ENCODE measurements at regions not wholly inside any gene's neighbourhood (a gene's known extent, or its start where the extent isn't known, plus 50 kb on each side); places are given as distances from the start of the nearest gene placed in this dataset.

DNA sequence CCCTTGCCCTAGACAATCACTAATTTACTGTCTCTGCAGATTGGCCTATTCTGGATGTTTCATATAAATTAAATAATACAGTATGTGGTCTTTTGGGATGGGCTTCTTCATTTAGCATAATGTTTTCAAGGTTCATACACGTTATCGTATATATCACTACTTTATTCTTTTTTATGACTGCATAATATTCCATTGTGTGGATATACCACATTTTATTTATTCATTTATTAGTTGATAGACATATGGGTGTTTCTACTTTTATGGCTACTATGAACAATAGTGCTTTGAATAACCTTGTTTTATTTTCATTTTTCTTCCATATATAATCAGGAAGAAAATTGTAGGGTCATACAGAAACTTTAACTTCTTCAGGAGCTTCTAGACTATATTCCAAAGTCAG is 108.5 kb upstream of the PAPPA start:
- TF ChIP-seq, protein P1, sequence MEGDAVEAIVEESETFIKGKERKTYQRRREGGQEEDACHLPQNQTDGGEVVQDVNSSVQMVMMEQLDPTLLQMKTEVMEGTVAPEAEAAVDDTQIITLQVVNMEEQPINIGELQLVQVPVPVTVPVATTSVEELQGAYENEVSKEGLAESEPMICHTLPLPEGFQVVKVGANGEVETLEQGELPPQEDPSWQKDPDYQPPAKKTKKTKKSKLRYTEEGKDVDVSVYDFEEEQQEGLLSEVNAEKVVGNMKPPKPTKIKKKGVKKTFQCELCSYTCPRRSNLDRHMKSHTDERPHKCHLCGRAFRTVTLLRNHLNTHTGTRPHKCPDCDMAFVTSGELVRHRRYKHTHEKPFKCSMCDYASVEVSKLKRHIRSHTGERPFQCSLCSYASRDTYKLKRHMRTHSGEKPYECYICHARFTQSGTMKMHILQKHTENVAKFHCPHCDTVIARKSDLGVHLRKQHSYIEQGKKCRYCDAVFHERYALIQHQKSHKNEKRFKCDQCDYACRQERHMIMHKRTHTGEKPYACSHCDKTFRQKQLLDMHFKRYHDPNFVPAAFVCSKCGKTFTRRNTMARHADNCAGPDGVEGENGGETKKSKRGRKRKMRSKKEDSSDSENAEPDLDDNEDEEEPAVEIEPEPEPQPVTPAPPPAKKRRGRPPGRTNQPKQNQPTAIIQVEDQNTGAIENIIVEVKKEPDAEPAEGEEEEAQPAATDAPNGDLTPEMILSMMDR (IDR thresholded peaks at IDR 0.05; ENCODE audit: low read depth, low read length): no peak
- DNase-seq (ENCODE audit: extremely low read depth, low read depth): no peak

DNA sequence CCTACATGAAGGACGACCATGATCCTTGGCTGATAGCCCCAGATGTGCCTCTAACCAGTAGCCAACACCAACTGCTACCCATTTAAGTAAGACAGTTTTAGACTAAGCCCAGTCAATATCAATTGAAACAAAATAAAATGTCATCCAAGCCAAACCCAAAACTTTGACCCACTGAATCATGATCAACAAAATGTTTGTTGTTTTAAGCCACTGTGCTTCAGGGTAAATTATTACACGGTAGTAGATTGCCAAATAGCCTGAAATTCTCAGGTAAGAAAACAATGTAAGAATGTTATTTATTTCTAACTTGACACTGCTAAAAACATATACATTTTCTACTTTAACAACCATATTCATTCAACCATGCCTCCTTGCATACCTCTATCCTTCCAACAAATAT is 105.5 kb upstream of the PAPPA start:
- TF ChIP-seq, protein P1 (IDR thresholded peaks at IDR 0.05; ENCODE audit: low read depth, low read length): no peak
- no peak for DNase-seq (ENCODE audit: extremely low read depth, low read depth)

DNA sequence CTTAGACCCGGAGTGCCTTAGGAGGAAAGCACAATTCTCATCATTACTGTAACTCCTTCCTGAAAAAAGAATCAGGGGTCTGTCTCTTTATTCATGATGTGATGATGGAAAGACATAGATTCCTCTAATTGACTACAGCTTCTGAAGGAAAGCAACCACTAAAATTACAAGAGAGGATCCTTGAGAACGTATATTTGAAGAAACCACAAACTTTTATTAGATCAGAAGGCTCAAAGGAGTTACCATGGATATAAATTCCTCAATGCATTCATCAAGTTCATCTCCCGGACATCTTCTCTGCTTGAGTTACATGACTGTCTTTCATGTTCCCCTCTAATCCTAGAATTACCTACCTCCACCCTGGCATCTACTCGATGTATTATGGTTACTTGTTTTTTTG is 104.1 kb upstream of the PAPPA start:
- TF ChIP-seq, protein P1 (IDR thresholded peaks at IDR 0.05; ENCODE audit: low read depth, low read length): no peak
- DNase-seq (ENCODE audit: extremely low read depth, low read depth): no peak

DNA sequence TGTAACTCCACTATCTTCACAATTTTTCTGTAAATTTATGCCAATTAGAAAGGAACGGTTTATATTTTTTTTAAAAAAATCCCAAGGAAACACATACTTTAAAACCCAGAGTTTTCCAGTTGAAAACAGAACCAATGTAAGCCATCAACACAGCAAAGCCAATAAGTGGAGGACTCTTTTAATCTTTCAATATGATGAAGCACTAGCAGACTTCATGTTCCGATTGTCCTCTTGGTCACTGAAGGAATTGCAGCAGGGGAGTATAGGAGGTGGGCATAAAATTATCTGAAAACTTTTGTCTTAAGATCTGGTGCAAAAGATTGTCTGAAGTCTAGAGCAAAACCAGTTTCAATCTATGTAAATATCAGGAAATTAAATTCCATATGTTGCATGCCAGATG is 102.1 kb upstream of the PAPPA start:
- no peak for DNase-seq (ENCODE audit: extremely low read depth, low read depth)
- TF ChIP-seq, protein P1 (IDR thresholded peaks at IDR 0.05; ENCODE audit: low read depth, low read length): no peak

DNA sequence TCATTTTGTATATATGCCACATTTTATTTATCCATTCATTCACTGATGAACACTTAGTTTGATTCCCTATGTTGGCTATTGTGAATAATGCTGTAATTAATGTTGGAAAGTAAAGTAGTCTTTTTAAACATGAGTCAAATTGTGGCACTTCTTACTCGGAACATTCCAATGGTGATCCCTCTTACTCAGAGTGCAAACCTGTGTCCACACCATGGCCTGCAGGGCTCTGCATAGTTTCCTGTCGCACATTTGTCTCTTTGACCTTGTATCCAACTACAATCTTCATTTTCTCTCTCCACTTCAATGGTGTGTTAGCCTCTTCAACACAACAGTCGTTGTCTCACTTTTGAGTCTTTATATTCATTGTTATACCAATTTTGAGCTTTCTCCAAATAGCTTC is 98.1 kb upstream of the PAPPA start:
- no peak for DNase-seq (ENCODE audit: extremely low read depth, low read depth)
- TF ChIP-seq, protein P1 (IDR thresholded peaks at IDR 0.05; ENCODE audit: low read depth, low read length): no peak

DNA sequence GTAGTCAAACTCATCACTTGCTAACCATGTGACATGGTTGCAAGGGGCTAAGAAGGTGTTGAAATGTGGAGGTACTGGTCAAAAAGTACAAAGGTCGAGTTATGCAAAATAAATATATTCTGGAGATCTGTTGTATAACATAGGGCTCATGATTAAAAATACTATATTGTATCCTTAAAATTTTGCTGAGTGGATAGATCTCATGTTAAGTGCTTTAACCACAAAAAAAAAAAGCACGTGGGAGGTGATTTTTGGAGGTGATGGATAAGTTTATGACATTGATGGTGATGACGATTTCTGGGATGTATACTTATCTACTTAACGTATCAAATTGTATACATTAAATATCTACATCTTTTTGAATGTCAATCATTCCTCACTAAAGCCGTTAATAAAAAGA is 96.2 kb upstream of the PAPPA start:
- TF ChIP-seq, protein P1 (IDR thresholded peaks at IDR 0.05; ENCODE audit: low read depth, low read length): no peak
- no peak for DNase-seq (ENCODE audit: extremely low read depth, low read depth)

DNA sequence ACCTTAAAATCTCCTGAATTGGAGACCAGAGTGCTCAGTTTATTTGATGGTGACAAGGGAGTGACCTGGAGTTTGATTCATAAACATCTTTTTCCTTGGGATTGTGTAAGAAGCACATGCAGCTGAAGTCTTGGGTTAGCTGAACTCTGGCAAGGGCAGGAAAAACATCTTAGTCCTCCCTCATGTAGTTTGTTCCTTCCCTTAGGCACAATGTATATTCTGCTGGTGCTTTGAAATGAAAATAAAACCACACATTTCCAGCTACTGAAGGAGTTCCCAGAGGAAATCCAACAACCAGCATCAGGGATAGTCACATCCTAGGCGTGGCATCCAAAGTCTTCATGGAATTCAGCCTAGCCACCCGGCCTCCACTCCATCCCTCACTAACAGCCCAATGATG is 95.2 kb upstream of the PAPPA start:
- TF ChIP-seq, protein P1 (IDR thresholded peaks at IDR 0.05; ENCODE audit: low read depth, low read length): no peak
- no peak for DNase-seq (ENCODE audit: extremely low read depth, low read depth)

All from AG09319 (cell line).